ENCODE measurements at regions not wholly inside any gene's neighbourhood (a gene's known extent, or its start where the extent isn't known, plus 50 kb on each side); places are given as distances from the start of the nearest gene placed in this dataset.

DNA sequence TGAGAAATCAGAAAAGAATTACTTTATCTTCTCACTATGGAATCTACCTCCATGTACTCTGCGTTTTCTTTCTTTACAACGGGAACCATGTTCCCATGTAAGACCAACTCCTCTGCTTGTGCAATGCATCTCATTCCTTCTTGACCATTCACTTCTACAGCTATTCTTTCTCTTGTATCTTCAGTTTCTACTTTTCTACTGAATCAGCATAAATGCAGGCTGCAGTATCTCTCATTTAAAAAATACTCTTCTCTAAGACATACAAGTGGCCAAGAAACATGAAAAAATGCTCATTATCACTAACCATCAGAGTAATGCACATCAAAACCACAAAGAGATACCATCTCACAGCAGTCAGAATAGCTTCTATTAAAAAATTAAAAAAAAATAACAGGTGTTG lies 74.1 kb upstream of the NANOGP8 start:
- TF ChIP-seq CREB1 (CRISPR knock-in tag; IDR thresholded peaks at IDR 0.05; ENCODE audit: low read depth) (no peak), CTCF (conservative IDR thresholded peaks at IDR 0.05; ENCODE audit: low read depth in 2 of 2) (no peak), EZH2phosphoT487 (IDR thresholded peaks at IDR 0.05; ENCODE audit: unreplicated experiment) (no peak), EZH2 (IDR thresholded peaks at IDR 0.05; ENCODE audit: low read depth, unreplicated experiment) (no peak)
